Fibroblast of skin of abdomen (primary cell): ENCODE measurements at regions not wholly inside any gene's neighbourhood (a gene's known extent, or its start where the extent isn't known, plus 50 kb on each side); places are given as distances from the start of the nearest gene placed in this dataset.
"Not testable (repeated sequence)": the region's sequence is repeated elsewhere in the genome, so short reads cannot be mapped to it uniquely, and the experiment has no call there.

ENCODE experiments used
- DNase-seq: peaks from one replicate; pipeline ENCODE4 v3.0.0-alpha.2; 2013

DNA sequence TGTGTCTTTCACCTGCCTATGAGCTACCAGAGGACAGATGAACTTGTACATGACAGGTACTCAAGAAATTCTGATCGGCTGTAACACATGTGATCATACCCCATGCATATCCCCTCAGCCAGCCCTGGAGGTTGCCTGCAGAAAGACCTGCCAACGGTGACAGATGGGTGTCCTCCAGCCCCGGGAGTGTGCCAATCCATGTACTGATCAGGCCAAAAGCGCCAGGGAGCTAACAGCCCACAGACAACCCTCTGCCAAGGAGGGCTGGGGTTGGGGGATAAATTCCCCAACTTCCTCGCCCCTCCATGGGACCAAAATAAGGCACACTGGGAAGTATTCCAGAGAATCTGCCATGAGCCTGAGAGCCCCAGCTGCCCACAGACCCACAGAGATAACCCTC, 189.4 kb downstream of the CCT6B start:
- no peak for DNase-seq

GRCh38 chr17:34770586-34770985, 190.7 kb downstream of the CCT6B start:
- no peak for DNase-seq

- DNase-seq: no peak
Observed at GRCh38 chr17:34769899-34770298, 190.5 kb downstream of the TMEM132E start.

DNA sequence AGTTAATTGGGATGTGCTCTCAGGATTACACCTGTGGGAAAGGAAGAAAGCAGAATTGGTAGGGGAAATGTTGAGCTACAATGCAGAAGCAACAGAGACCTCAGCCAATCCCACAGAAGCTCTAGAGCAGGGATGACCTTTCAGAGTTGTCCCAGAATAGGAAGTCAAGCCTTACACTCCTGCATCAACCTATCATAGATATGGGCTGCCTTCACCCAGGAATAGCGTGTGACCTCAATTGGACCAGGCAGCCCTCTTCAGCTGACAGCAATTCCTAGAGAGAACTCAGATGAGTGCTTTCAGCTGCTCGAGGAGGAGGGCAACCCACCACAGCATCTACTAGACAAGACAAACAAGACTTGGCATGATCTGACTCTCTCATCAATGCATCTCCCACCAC, 189.7 kb downstream of the TMEM132E start:
- DNase-seq: no peak

GRCh38 chr17:34765291-34765690, 185.9 kb downstream of the TMEM132E start:
- DNase-seq: no peak

DNA sequence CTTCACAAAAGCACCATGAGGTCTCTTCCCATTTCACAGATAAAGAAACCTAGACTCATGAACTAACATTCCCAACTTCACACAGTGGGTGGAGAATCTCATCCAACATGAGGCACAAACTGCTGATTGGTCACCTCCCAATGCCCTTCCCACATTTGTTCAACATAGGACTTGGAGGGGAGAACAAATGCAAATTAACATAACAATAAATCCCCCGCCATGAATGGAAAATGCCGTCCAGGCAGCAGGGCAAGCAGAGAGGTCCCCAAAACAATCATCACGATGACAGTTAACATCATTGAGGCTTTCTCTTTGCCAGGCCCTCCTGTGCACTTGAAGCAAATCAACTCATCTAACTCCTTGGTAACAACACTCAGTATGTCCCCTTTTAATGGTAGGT, 185.3 kb downstream of the TMEM132E start:
- DNase-seq: no peak

GRCh38 chr17:34763728-34764665, 184.6 kb downstream of the TMEM132E start:
- DNase-seq: no peak

DNA sequence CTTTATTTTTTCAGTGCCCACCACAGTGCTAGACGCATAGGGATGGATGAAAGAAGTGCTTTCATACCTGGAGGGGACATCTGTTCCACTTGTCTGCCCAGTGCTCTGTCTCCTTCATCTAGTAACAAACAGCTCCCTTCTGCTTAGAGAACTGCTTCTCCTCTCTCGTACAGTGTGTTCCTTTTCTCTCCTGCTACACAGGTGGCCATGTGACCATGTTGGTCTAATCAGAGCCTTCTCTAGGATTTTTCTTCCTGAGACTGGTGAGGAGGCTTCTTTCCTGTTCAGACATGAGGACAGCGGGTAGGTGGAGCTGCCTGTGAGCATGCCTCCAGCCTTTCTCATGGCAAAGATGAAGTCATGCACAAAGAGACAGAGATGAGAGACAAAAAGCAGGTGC, 182.7 kb downstream of the TMEM132E start:
- no peak for DNase-seq

- DNase-seq: no peak
Observed at GRCh38 chr17:34761646-34762045, 182.3 kb downstream of the TMEM132E start.

GRCh38 chr17:34760931-34761495, 181.6 kb downstream of the TMEM132E start:
- DNase-seq: no peak

DNA sequence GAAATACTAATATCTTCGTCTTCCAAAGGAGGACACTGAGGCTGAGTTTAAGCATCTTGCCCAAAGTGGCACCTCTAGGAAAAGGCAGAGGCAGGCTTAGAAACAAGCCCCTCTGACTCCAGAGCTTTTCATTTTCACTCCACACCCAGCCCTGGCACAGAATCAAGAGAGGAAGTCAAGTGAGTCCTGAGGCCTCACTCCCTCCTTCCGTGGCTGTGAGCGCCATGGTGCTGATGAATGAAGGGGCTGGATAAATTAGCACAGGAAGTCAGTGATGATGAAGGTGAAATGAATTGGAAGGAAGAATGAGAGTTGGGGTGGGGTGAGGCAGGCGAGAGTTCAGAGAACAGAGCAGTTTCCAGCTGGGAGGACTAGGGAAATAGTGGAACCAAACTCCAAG, 179.3 kb downstream of the TMEM132E start:
- DNase-seq: no peak

DNA sequence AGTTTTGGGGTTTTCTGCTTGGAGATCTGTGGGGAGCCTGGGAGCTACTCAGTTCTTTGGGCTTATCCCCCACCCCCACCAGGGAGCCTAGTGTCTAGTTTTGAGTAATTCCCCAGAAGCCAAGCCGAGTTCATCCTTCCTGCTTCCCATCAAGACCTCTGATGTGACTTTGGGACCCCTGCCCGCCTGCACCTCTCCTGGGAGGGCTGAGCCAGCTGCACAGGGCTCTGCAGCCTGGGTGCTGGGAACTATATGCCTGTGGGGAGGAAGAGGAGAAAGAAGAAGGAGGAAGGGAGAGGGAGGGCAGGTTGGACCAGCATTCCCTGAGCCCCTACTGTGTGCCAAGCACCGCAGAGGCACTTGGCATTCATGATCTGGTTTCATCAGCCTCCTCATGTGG, 178.9 kb downstream of the TMEM132E start:
- no peak for DNase-seq

DNA sequence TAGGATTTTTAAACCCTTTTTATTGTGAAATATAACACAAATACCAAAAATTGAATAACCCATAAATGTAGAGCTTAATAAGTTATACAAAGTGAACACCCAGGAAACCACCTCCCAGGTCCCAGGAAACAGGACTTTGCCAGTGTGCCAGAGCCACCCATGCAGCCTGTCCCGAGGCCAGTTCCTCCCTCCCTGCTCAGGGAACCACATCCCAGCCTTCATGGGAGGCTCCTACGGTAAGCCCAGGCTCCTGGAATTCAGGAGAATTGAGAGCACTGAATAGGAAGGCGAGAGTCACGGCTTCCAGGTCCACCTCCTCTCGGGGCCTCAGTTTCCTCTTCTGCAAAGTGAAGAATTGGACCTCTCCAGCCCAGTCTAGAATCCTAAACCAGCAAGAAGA, 178.2 kb downstream of the TMEM132E start:
- no peak for DNase-seq

GRCh38 chr17:34757106-34757505, 177.7 kb downstream of the TMEM132E start:
- no peak for DNase-seq

GRCh38 chr17:34756637-34757021, 177.2 kb downstream of the TMEM132E start:
- no peak for DNase-seq

- no peak for DNase-seq
Observed at GRCh38 chr17:34755981-34756636, 176.7 kb downstream of the TMEM132E start.

DNA sequence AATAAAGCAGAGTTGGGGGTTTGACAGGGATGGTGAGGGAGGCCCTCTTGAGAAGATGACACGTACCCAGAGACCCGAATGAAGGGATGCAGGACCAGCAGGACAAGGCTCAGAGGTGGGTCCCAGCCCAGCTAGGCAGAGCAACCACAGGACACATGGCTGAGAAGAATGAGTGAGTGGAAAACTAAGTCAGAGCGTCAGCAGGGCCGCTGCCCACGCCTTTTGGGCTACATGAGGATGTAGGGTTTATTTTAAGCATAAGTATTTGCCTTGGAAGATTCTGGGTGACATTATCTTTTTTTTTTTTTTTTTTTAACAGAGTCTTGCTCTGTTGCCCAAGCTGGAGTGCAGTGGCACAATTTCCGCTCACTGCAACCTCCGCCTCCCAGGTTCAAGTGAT, 176.0 kb downstream of the TMEM132E start:
- DNase-seq: no peak

DNA sequence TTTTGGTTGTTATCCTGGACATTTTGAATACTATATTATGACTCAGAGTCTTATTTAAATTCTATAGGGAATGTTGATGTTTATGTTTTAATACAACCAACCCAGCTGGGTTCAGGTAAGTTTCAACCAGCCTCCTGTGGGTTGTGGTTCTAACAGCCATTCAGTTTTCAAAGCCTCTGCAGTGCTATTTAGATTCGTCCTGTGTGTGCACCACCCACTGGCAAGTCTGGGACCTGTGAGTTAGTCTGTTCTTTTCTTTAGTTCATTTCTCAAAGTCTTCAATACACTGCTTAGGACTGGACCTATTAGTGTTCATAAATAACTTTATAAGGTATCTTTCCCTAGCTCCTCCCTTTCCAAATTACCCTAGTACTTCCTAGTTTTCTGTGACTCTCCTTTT, 170.6 kb downstream of the TMEM132E start:
- DNase-seq: no peak

DNA sequence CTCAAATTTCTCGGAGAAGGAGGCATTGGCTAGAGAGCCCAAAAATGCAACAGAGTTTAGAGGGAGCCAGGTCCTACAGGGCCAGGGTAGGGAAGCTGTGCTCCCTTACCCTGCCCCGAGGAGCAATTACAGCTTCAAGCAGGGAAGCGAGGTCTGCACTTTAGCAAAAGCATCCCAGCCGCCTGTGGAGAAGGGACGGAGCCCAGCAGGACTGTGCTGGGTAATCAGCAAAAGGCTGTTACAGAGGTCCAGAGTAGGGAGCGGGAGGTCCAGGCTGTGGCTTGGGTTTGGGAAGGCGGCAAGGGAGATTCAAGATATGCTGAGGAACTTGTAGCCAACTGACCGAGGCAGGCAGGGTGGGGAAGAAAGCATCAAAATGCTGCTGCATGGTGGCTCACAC, 162.6 kb downstream of the TMEM132E start:
- DNase-seq: no peak

GRCh38 chr17:34740565-34741520, 161.5 kb downstream of the TMEM132E start:
- no peak for DNase-seq

DNA sequence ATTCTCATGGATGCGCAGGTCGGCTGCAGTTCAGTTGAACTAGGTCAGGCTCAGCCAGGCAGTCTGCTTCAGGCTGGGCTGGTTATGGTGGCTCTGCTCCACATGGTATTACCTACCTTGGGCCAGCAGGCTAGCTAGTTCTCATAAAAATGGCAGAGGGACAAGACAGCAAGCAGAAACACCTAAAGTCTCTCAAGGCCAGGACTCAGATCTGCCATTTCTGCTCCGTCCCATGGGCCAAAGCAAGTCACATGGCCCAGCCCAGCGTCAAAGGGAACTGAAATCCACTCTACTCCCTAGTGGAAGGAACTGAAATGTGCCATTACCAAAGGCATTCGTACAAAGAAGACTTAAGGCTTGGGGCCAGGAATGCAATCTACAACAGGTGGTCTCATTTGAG, 160.0 kb downstream of the TMEM132E start:
- no peak for DNase-seq

DNA sequence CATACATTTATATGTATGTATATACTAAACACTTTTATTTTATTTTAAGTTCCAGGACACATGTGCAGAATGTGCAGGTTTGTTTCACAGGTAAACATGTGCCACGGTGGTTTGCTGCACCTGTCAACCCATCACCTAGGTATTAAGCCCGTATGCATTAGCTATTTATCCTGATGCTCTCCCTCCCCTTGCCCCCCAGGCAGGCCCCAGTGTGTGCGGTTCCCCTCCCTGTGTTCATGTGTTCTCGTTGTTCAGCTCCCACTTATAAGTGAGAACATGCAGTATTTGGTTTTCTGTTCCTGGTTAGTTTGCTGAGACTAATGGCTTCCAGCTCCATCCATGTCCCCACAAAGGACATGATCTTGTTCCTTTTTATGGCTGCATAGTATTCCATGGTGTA, 158.3 kb downstream of the TMEM132E start:
- not testable (repeated sequence) for DNase-seq

DNA sequence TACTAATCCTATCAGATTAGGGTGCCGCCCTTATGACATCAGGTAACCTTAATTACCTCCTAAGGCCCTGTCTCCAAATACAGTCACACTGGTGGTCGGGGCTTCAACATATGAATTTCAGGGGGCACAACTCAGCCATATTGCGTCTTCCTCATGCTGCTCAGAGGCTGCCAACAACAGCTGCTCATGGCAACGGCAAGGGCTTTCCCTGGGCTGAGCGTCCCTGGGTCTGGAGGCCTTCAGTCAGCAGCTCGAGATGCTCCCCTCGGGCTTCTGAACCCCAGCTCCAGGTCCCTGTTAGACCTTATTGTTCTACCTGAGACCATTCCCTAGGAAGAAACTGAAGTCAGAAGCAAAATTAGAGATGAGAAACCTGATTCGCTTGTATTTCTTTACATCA, 157.2 kb downstream of the TMEM132E start:
- DNase-seq: no peak
